ENCODE measurements at regions not wholly inside any gene's neighbourhood (a gene's known extent, or its start where the extent isn't known, plus 50 kb on each side); places are given as distances from the start of the nearest gene placed in this dataset.
"Not testable (repeated sequence)": the region's sequence is repeated elsewhere in the genome, so short reads cannot be mapped to it uniquely, and the experiment has no call there.

GRCh38 chr20:22529150-22530019, 55.0 kb downstream of the FOXA2 start:
- no peak for DNase-seq (ENCODE audit: low read depth in 2 of 2)

- no peak for DNase-seq (ENCODE audit: low read depth in 2 of 2)
Measured at GRCh38 chr20:22526512-22527012, 57.8 kb downstream of the FOXA2 start.

- DNase-seq (ENCODE audit: low read depth in 2 of 2) = no peak
Measured at GRCh38 chr20:22525821-22526220, 58.6 kb downstream of the FOXA2 start.

GRCh38 chr20:22525069-22525820, 59.1 kb downstream of the FOXA2 start:
- DNase-seq (ENCODE audit: low read depth in 2 of 2) = no peak

GRCh38 chr20:22524393-22525015, 59.9 kb downstream of the FOXA2 start:
- DNase-seq (ENCODE audit: low read depth in 2 of 2) = no peak

GRCh38 chr20:22523499-22524392, 60.6 kb downstream of the FOXA2 start:
- no peak for DNase-seq (ENCODE audit: low read depth in 2 of 2)

GRCh38 chr20:22523128-22523498, 61.3 kb downstream of the FOXA2 start:
- no peak for DNase-seq (ENCODE audit: low read depth in 2 of 2)

GRCh38 chr20:22522701-22523100, 61.7 kb downstream of the FOXA2 start:
- DNase-seq (ENCODE audit: low read depth in 2 of 2) = no peak

- not testable (repeated sequence) for DNase-seq (ENCODE audit: low read depth in 2 of 2)
Measured at GRCh38 chr20:22521940-22522339, 62.4 kb downstream of the FOXA2 start.

GRCh38 chr20:22520381-22520780, 64.0 kb downstream of the FOXA2 start:
- no peak for DNase-seq (ENCODE audit: low read depth in 2 of 2)

GRCh38 chr20:22515264-22515663, 69.1 kb downstream of the FOXA2 start:
- no peak for DNase-seq (ENCODE audit: low read depth in 2 of 2)

GRCh38 chr20:22513574-22513973, 70.8 kb downstream of the FOXA2 start:
- DNase-seq (ENCODE audit: low read depth in 2 of 2) = no peak

- no peak for DNase-seq (ENCODE audit: low read depth in 2 of 2)
Measured at GRCh38 chr20:22512911-22513489, 71.4 kb downstream of the FOXA2 start.

- DNase-seq (ENCODE audit: low read depth in 2 of 2) = no peak
Measured at GRCh38 chr20:22511943-22512910, 72.1 kb downstream of the FOXA2 start.

- DNase-seq (ENCODE audit: low read depth in 2 of 2) = no peak
Measured at GRCh38 chr20:22509843-22510147, 74.6 kb downstream of the FOXA2 start.

- no peak for DNase-seq (ENCODE audit: low read depth in 2 of 2)
Measured at GRCh38 chr20:22509090-22509842, 75.1 kb downstream of the FOXA2 start.

- no peak for DNase-seq (ENCODE audit: low read depth in 2 of 2)
Measured at GRCh38 chr20:22508426-22508825, 75.9 kb downstream of the FOXA2 start.

- no peak for DNase-seq (ENCODE audit: low read depth in 2 of 2)
Measured at GRCh38 chr20:22507240-22507961, 77.0 kb downstream of the FOXA2 start.

- DNase-seq (ENCODE audit: low read depth in 2 of 2) = no peak
Measured at GRCh38 chr20:22506827-22507226, 77.5 kb downstream of the FOXA2 start.

Data from stimulated activated CD8-positive, alpha-beta memory T cell treated with anti-CD3 and anti-CD28 coated beads, Interleukin-7, amount 100 ng/mL, for 4 hours (primary cell).